HUES48 (cell line): ENCODE measurements at regions not wholly inside any gene's neighbourhood (a gene's known extent, or its start where the extent isn't known, plus 50 kb on each side); places are given as distances from the start of the nearest gene placed in this dataset.

Experiments
- H3K27ac ChIP-seq: one replicate; pipeline ENCODE4 v1.7.0; 2013; ENCODE audit warnings: low read depth, low read length, inconsistent platforms
- H3K27me3 ChIP-seq: 2 replicates; pipeline ENCODE4 v1.6.1; 2013; ENCODE audit warnings: mild to moderate bottlenecking, low read length; ENCODE audit not compliant: control insufficient read depth, insufficient read depth
- H3K36me3 ChIP-seq: 2 replicates; pipeline ENCODE4 v1.6.1; 2013; ENCODE audit warnings: low read length; ENCODE audit not compliant: control insufficient read depth, insufficient read depth
- H3K4me1 ChIP-seq: 2 replicates; pipeline ENCODE4 v1.6.1; 2013; ENCODE audit warnings: mild to moderate bottlenecking, low read length; ENCODE audit not compliant: control insufficient read depth, insufficient read depth
- H3K4me3 ChIP-seq: 2 replicates; pipeline ENCODE4 v1.5.1; 2013; ENCODE audit warnings: mild to moderate bottlenecking, low read depth, low read length
- H3K9ac ChIP-seq: 2 replicates; pipeline ENCODE4 v1.6.1; 2013; ENCODE audit warnings: mild to moderate bottlenecking, low read depth, low read length, moderate library complexity
- H3K9me3 ChIP-seq: 2 replicates; pipeline ENCODE4 v1.6.1; 2013; ENCODE audit warnings: low read length; ENCODE audit not compliant: control insufficient read depth, insufficient read depth

GRCh38 chr14:29475641-29476040 is 452.0 kb downstream of the PRKD1 start:
- no peak overlapping the region for H3K27ac ChIP-seq
- H3K27me3 ChIP-seq: no peaks in the 10 kb centered on the region
- H3K9ac ChIP-seq: no peak overlapping the region
- H3K9me3 ChIP-seq: no peaks in the 10 kb centered on the region
- no peak overlapping the region for H3K4me3 ChIP-seq
- H3K36me3 ChIP-seq: no peaks in the 10 kb centered on the region
- no peaks in the 10 kb centered on the region for H3K4me1 ChIP-seq

- Histone ChIP-seq H3K9ac (no peak overlapping the region), H3K36me3 (no peaks in the 10 kb centered on the region), H3K9me3 (no peaks in the 10 kb centered on the region), H3K4me3 (no peak overlapping the region), H3K27ac (no peak overlapping the region), H3K27me3 (no peaks in the 10 kb centered on the region), H3K4me1 (no peaks in the 10 kb centered on the region)
Measured at GRCh38 chr14:29486132-29486531, 441.5 kb downstream of the PRKD1 start.

GRCh38 chr14:29489911-29490425 is 437.7 kb downstream of the PRKD1 start:
- Histone ChIP-seq H3K36me3 (no peaks in the 10 kb centered on the region), H3K9ac (no peak overlapping the region), H3K4me1 (no peaks in the 10 kb centered on the region), H3K27me3 (no peaks in the 10 kb centered on the region), H3K27ac (no peak overlapping the region), H3K9me3 (no peaks in the 10 kb centered on the region), H3K4me3 (no peak overlapping the region)

GRCh38 chr14:29493849-29494248 is 433.8 kb downstream of the PRKD1 start:
- H3K9me3 ChIP-seq: 0 out of 2 replicates have a peak, but pooled peaks cover 3% of the 10 kb centered on the region
- no peak overlapping the region for H3K9ac ChIP-seq
- H3K4me1 ChIP-seq: no peaks in the 10 kb centered on the region
- no peak overlapping the region for H3K4me3 ChIP-seq
- no peak overlapping the region for H3K27ac ChIP-seq
- H3K27me3 ChIP-seq: no peaks in the 10 kb centered on the region
- H3K36me3 ChIP-seq: no peaks in the 10 kb centered on the region

GRCh38 chr14:29494312-29494711 is 433.3 kb downstream of the PRKD1 start:
- Histone ChIP-seq H3K4me3 (no peak overlapping the region), H3K4me1 (no peaks in the 10 kb centered on the region), H3K36me3 (no peaks in the 10 kb centered on the region), H3K9ac (no peak overlapping the region), H3K27ac (no peak overlapping the region), H3K27me3 (no peaks in the 10 kb centered on the region), H3K9me3 (0 out of 2 replicates have a peak, but pooled peaks cover 3% of the 10 kb centered on the region)

GRCh38 chr14:29503903-29504302 is 423.7 kb downstream of the PRKD1 start:
- Histone ChIP-seq H3K36me3 (no peaks in the 10 kb centered on the region), H3K4me3 (no peak overlapping the region), H3K9me3 (peaks cover 20% of the 10 kb centered on the region), H3K9ac (no peak overlapping the region), H3K27ac (no peak overlapping the region), H3K4me1 (no peaks in the 10 kb centered on the region), H3K27me3 (no peaks in the 10 kb centered on the region)

GRCh38 chr14:29518335-29518734 is 409.3 kb downstream of the PRKD1 start:
- no peak overlapping the region for H3K27ac ChIP-seq
- no peak overlapping the region for H3K9ac ChIP-seq
- no peaks in the 10 kb centered on the region for H3K36me3 ChIP-seq
- no peaks in the 10 kb centered on the region for H3K9me3 ChIP-seq
- H3K4me1 ChIP-seq: no peaks in the 10 kb centered on the region
- H3K27me3 ChIP-seq: no peaks in the 10 kb centered on the region
- H3K4me3 ChIP-seq: no peak overlapping the region

GRCh38 chr14:29521526-29522137 is 406.0 kb downstream of the PRKD1 start:
- H3K4me3 ChIP-seq: no peak overlapping the region
- no peaks in the 10 kb centered on the region for H3K9me3 ChIP-seq

More at GRCh38 chr14:29521526-29522137, 406.0 kb downstream of the PRKD1 start:
- Histone ChIP-seq H3K36me3 (no peaks in the 10 kb centered on the region), H3K9ac (no peak overlapping the region), H3K27ac (no peak overlapping the region), H3K4me1 (no peaks in the 10 kb centered on the region), H3K27me3 (no peaks in the 10 kb centered on the region)
